Middle frontal gyrus (tissue), 1 donor: ENCODE measurements at regions not wholly inside any gene's neighbourhood (a gene's known extent, or its start where the extent isn't known, plus 50 kb on each side); places are given as distances from the start of the nearest gene placed in this dataset.

Experiments used
- DNase-seq: peaks from one replicate; pipeline ENCODE4 v3.0.0-alpha.2; 2015; ENCODE audit warnings: low spot score; ENCODE audit errors: extremely low spot score

- no peak for DNase-seq
Measured at GRCh38 chr11:28547321-28547741, 439.1 kb downstream of the METTL15 start.

- no peak for DNase-seq
Measured at GRCh38 chr11:28545536-28545935, 437.3 kb downstream of the METTL15 start.

GRCh38 chr11:28542561-28542960 lies 434.4 kb downstream of the METTL15 start:
- no peak for DNase-seq

- no peak for DNase-seq
Measured at GRCh38 chr11:28539239-28540030, 431.2 kb downstream of the METTL15 start.

GRCh38 chr11:28537822-28538221 lies 429.6 kb downstream of the METTL15 start:
- no peak for DNase-seq

GRCh38 chr11:28536504-28537267 lies 428.5 kb downstream of the METTL15 start:
- DNase-seq, result no peak

GRCh38 chr11:28535677-28536076 lies 427.5 kb downstream of the METTL15 start:
- no peak for DNase-seq

GRCh38 chr11:28529540-28530410 lies 421.6 kb downstream of the METTL15 start:
- DNase-seq, result peak; percentile 6

- no peak for DNase-seq
Measured at GRCh38 chr11:28529046-28529445, 420.9 kb downstream of the METTL15 start.

- no peak for DNase-seq
Measured at GRCh38 chr11:28528217-28528616, 420.0 kb downstream of the METTL15 start.

GRCh38 chr11:28526406-28526751 lies 418.2 kb downstream of the METTL15 start:
- DNase-seq, result no peak

GRCh38 chr11:28525636-28526405 lies 417.6 kb downstream of the METTL15 start:
- no peak for DNase-seq

GRCh38 chr11:28524098-28524497 lies 415.9 kb downstream of the METTL15 start:
- no peak for DNase-seq

- DNase-seq, result no peak
Measured at GRCh38 chr11:28521075-28521474, 412.9 kb downstream of the METTL15 start.

- no peak for DNase-seq
Measured at GRCh38 chr11:28520291-28520690, 412.1 kb downstream of the METTL15 start.

GRCh38 chr11:28518825-28519224 lies 410.6 kb downstream of the METTL15 start:
- DNase-seq, result no peak

GRCh38 chr11:28517621-28518020 lies 409.4 kb downstream of the METTL15 start:
- no peak for DNase-seq

GRCh38 chr11:28514391-28514790 lies 406.2 kb downstream of the METTL15 start:
- DNase-seq, result no peak

- no peak for DNase-seq
Measured at GRCh38 chr11:28512143-28512756, 404.1 kb downstream of the METTL15 start.

GRCh38 chr11:28505232-28505631 lies 397.0 kb downstream of the METTL15 start:
- no peak for DNase-seq
